OCI-LY7 (cell line): ENCODE measurements at regions not wholly inside any gene's neighbourhood (a gene's known extent, or its start where the extent isn't known, plus 50 kb on each side); places are given as distances from the start of the nearest gene placed in this dataset.
"Not testable (repeated sequence)": the region's sequence is repeated elsewhere in the genome, so short reads cannot be mapped to it uniquely, and the experiment has no call there.

Experiments used
- BruUV-seq: library from RNA; stranded (reverse); fragments of 400-500 nt; replicated peaks from 2 replicates; lab custom pipeline; 2021; lab: Mats Ljungman, UMichigan
- CTCF ChIA-PET: fragments of 300-600 bp; sonication (Branson Sonifier 250); formaldehyde crosslinking; loops from one replicate; lab custom pipeline; 2022; ENCODE audit warnings: antibody characterized with exemption; ENCODE audit not compliant: unreplicated experiment; lab: Charles Lee
- POLR2A ChIA-PET: fragments of 300-600 bp; sonication (Branson Sonifier 250); formaldehyde crosslinking; loops from one replicate; lab custom pipeline; 2022; ENCODE audit warnings: antibody characterized with exemption; lab: Charles Lee
- DNase-seq: peaks from one replicate; pipeline ENCODE4 v3.0.0-alpha.2; 2015; ENCODE audit warnings: low spot score
- H2AFZ ChIP-seq: fragments of 200-600 bp; sonication (generic), shearing (Covaris generic); 2 replicates; pipeline ENCODE4 v1.6.1; 2014; ENCODE audit warnings: mild to moderate bottlenecking, antibody characterized with exemption, low read length, moderate library complexity
- H3K27ac ChIP-seq: fragments of 200-600 bp; sonication (generic); 2 replicates; pipeline ENCODE4 v1.5.1; 2014; ENCODE audit warnings: mixed run types, low read depth, mild to moderate bottlenecking, moderate library complexity, low read length, inconsistent platforms; ENCODE audit not compliant: poor library complexity, severe bottlenecking
- H3K36me3 ChIP-seq: fragments of 200-600 bp; sonication (generic); 2 replicates; pipeline ENCODE4 v1.6.1; 2014; ENCODE audit warnings: mild to moderate bottlenecking, antibody characterized with exemption, low read length, moderate library complexity, mixed read lengths; ENCODE audit not compliant: insufficient read depth
- H3K4me1 ChIP-seq: fragments of 200-600 bp; sonication (generic); 2 replicates; pipeline ENCODE4 v1.5.1; 2014; ENCODE audit warnings: mild to moderate bottlenecking, low read length; ENCODE audit not compliant: insufficient read depth, poor library complexity, severe bottlenecking
- H3K4me2 ChIP-seq: fragments of 200-600 bp; sonication (generic); 2 replicates; pipeline ENCODE4 v1.6.1; 2014; ENCODE audit warnings: mild to moderate bottlenecking, low read length
- H3K4me3 ChIP-seq: fragments of 200-600 bp; sonication (generic); 2 replicates; pipeline ENCODE4 v1.5.1; 2014; ENCODE audit warnings: mild to moderate bottlenecking, low read depth, low read length; ENCODE audit not compliant: poor library complexity, severe bottlenecking
- H3K79me2 ChIP-seq: fragments of 200-600 bp; sonication (generic); 2 replicates; pipeline ENCODE4 v1.6.1; 2016; ENCODE audit warnings: low read depth, mild to moderate bottlenecking, low read length, moderate library complexity, mixed read lengths; ENCODE audit not compliant: insufficient read depth
- H3K9me2 ChIP-seq: fragments of 200-600 bp; sonication (generic); 2 replicates; pipeline ENCODE4 v1.6.1; 2016; ENCODE audit warnings: mild to moderate bottlenecking, low read length, mixed read lengths; ENCODE audit not compliant: insufficient read depth
- H3K9me3 ChIP-seq: fragments of 200-600 bp; sonication (generic); 2 replicates; pipeline ENCODE4 v1.6.1; 2014; ENCODE audit warnings: mild to moderate bottlenecking, mixed run types, low read length, mixed read lengths
- H4K20me1 ChIP-seq: fragments of 200-600 bp; sonication (generic); 2 replicates; pipeline ENCODE4 v1.6.1; 2014; ENCODE audit warnings: mild to moderate bottlenecking, antibody characterized with exemption, low read length, moderate library complexity, mixed read lengths; ENCODE audit not compliant: insufficient read depth
- EZH2phosphoT487 ChIP-seq: fragments of 200-600 bp; sonication (generic); IDR thresholded peaks from 2 replicates; pipeline ENCODE4 v1.6.1; 2018; ENCODE audit warnings: low read depth, borderline replicate concordance, mild to moderate bottlenecking, mixed run types, antibody characterized with exemption, low read length, moderate library complexity, mixed read lengths
- intact Hi-C: fragments of 100-400 bp; cut with micrococcal nuclease; formaldehyde crosslinking; loops from one replicate; pipeline ENCODE4 v1.10.0; 2022; ENCODE audit not compliant: unreplicated experiment
- TF ChIP-seq, protein P1 (sequence below): fragments of 200-600 bp; sonication (generic); conservative IDR thresholded peaks from 2 replicates; pipeline ENCODE4 v1.5.1; 2014; ENCODE audit warnings: mild to moderate bottlenecking, antibody characterized with exemption, low read length, moderate library complexity, mixed read lengths

DNA sequence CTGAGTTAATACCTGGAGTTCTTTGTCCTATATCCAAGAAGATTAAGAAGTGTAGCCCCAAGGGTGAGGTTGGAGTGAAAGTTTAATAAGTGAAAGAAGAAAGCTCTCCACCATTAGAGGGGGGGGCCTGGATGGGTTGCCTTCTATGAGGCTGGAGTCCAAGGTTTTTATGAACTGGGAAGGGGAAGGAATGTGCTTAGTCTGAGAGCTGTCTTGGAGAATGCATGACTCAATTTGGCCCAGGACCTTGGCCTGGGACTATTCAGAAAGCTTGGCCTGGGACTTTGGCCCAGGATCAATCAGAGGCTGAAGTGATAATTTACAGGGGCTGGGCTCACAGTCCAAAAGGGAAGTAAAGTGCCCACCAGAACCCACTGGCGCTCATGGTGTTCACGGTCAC, 1049.0 kb upstream of the GRIA3 start:
- Histone ChIP-seq H3K4me2 (no peak overlapping the region), H3K4me1 (no peaks in the 10 kb centered on the region), H3K9me3 (no peaks in the 10 kb centered on the region), H4K20me1 (no peaks in the 10 kb centered on the region), H3K36me3 (no peaks in the 10 kb centered on the region), H3K79me2 (no peaks in the 10 kb centered on the region), H3K4me3 (no peak overlapping the region), H3K27ac (no peak overlapping the region), H2AFZ (no peak overlapping the region), H3K9me2 (no peaks in the 10 kb centered on the region)
- DNase-seq, result no peak
- ChIA-PET POLR2A (no interaction called here), CTCF (no interaction called here)
- intact Hi-C loops, result no loop called here
- TF ChIP-seq, protein P1, sequence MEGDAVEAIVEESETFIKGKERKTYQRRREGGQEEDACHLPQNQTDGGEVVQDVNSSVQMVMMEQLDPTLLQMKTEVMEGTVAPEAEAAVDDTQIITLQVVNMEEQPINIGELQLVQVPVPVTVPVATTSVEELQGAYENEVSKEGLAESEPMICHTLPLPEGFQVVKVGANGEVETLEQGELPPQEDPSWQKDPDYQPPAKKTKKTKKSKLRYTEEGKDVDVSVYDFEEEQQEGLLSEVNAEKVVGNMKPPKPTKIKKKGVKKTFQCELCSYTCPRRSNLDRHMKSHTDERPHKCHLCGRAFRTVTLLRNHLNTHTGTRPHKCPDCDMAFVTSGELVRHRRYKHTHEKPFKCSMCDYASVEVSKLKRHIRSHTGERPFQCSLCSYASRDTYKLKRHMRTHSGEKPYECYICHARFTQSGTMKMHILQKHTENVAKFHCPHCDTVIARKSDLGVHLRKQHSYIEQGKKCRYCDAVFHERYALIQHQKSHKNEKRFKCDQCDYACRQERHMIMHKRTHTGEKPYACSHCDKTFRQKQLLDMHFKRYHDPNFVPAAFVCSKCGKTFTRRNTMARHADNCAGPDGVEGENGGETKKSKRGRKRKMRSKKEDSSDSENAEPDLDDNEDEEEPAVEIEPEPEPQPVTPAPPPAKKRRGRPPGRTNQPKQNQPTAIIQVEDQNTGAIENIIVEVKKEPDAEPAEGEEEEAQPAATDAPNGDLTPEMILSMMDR, result no peak
- no peak for TF ChIP-seq EZH2phosphoT487
- no TSS peak for BruUV-seq

DNA sequence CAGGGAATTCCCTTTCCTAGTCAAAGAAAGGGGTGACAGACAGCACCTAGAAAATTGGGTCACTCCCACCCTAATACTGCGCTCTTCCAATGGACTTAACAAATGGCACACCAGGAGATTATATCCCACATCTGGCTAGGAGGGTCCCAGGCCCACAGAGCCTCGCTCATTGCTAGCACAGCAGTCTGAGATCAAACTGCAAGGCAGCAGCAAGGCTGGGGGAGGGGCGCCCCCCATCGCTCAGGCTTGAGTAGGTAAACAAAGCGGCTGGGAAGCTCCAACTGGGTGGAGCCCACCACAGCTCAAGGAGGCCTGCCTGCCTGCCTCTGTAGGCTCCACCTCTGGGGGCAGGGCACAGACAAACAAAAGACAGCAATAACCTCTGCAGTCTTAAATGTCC, 1043.9 kb upstream of the GRIA3 start:
- H3K4me1 ChIP-seq, BruUV-seq, H3K9me2 ChIP-seq, intact Hi-C loops, H3K27ac ChIP-seq, POLR2A ChIA-PET, H4K20me1 ChIP-seq, DNase-seq, H3K79me2 ChIP-seq, CTCF ChIA-PET, H3K36me3 ChIP-seq, H3K4me3 ChIP-seq, H3K4me2 ChIP-seq, H3K9me3 ChIP-seq, H2AFZ ChIP-seq: not testable (repeated sequence)

DNA sequence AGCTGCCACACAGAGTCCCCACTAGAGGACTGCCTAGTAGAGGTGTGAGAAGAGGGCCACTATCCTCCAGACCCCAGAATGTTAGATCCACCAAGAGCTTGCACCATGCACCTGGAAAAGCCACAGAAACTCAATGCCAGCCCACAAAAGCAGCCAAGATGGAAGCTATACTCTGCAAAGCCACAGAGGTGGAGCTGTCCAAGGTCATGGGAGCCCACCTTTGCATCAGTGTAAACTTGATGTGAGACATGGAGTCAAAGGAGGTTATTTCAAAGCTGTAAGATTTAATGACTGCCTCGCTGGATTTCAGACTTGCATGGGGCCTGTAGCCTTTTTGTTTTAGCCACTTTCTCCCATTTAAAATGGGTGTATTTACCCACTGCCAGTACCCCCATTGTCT, 1030.1 kb upstream of the GRIA3 start:
- Histone ChIP-seq H3K4me3 (no peak overlapping the region), H3K4me1 (no peaks in the 10 kb centered on the region), H3K9me2 (no peaks in the 10 kb centered on the region), H3K9me3 (no peaks in the 10 kb centered on the region), H3K79me2 (no peaks in the 10 kb centered on the region), H3K27ac (no peak overlapping the region), H4K20me1 (no peaks in the 10 kb centered on the region), H3K4me2 (no peak overlapping the region), H2AFZ (no peak overlapping the region), H3K36me3 (no peaks in the 10 kb centered on the region)
- POLR2A ChIA-PET, result no interaction called here
- BruUV-seq, result no TSS peak
- CTCF ChIA-PET, result no interaction called here
- no peak for TF ChIP-seq EZH2phosphoT487
- TF ChIP-seq, protein P1, result no peak
- intact Hi-C loops, result loop anchor here (10.0 kb wide), 1 partner anchor 59 kb away; no protein-coding TSS in a partner anchor
- DNase-seq, result no peak
